Epithelial cell of esophagus (primary cell): ENCODE measurements at regions not wholly inside any gene's neighbourhood (a gene's known extent, or its start where the extent isn't known, plus 50 kb on each side); places are given as distances from the start of the nearest gene placed in this dataset.

ENCODE experiments used
- DNase-seq: peaks from one replicate; pipeline ENCODE4 v3.0.0; 2010; ENCODE audit warnings: low read depth
- H3K4me3 ChIP-seq: 2 replicates; pipeline ENCODE4 v1.5.1; 2011; ENCODE audit warnings: mild to moderate bottlenecking, low read length, control low read depth
- TF ChIP-seq, protein P1 (sequence below): IDR thresholded peaks from 2 replicates; pipeline ENCODE4 v1.5.1; 2011; ENCODE audit warnings: low read depth, mild to moderate bottlenecking, low read length, control low read depth, inconsistent platforms; ENCODE audit not compliant: insufficient read depth; ENCODE audit errors: missing control alignments

DNA sequence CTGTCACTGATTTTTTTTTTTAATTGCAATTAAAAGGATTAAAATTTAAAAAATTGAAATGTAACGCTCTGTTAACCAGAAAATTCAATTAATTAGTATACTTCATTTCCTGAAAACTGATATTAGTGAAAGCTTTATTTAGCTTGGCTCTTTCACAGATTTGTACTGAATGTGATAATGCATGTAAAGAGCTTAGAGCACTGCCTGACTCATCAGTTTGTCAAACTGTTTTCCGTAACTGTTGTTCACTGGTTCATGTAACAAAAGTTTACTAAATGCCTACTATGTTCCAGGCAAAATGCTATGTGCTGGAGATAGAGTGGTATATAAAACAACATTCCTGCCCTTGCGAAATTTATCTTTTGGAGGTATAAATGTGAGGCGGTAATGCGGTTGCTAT, 471.7 kb downstream of the SH2D1A start:
- H3K4me3 ChIP-seq, result no peak overlapping the region
- TF ChIP-seq, protein P1, sequence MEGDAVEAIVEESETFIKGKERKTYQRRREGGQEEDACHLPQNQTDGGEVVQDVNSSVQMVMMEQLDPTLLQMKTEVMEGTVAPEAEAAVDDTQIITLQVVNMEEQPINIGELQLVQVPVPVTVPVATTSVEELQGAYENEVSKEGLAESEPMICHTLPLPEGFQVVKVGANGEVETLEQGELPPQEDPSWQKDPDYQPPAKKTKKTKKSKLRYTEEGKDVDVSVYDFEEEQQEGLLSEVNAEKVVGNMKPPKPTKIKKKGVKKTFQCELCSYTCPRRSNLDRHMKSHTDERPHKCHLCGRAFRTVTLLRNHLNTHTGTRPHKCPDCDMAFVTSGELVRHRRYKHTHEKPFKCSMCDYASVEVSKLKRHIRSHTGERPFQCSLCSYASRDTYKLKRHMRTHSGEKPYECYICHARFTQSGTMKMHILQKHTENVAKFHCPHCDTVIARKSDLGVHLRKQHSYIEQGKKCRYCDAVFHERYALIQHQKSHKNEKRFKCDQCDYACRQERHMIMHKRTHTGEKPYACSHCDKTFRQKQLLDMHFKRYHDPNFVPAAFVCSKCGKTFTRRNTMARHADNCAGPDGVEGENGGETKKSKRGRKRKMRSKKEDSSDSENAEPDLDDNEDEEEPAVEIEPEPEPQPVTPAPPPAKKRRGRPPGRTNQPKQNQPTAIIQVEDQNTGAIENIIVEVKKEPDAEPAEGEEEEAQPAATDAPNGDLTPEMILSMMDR, result no peak
- DNase-seq, result peak; percentile 2

GRCh38 chrX:124818764-124819163, 472.4 kb downstream of the SH2D1A start:
- no peak for DNase-seq
- TF ChIP-seq, protein P1, result no peak
- no peak overlapping the region for H3K4me3 ChIP-seq

- DNase-seq, result no peak
- H3K4me3 ChIP-seq, result no peak overlapping the region
- TF ChIP-seq, protein P1, result no peak
Observed at GRCh38 chrX:124820738-124821137, 474.4 kb downstream of the SH2D1A start.

DNA sequence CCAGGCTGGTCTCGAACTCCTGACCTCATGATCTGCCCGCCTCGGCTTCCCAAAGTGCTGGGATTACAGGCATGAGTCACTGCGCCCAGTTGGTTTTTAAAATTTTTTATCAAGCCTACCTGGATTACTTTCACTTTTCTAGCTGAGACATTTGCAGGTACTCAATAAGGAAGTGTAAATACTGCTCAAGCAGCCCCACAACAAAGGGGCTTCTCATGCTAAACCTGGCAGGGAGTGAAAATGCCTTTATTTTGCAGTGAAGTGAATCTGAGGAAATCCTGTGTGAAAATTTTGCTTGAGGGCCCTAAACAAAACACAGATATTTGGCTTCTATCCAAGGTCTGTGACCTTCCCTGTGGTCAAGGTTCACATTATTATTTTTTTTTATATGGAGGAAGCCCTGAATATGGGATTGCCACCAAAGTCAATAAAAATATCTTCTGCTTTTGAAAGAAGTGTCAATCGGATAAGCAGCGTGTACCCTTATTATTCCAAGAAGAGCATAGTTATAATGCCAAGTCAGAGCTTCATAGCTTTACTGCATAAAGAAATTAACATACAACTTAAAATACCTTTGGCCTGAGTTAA, 481.0 kb downstream of the SH2D1A start:
- TF ChIP-seq, protein P1, result no peak
- H3K4me3 ChIP-seq, result no peak overlapping the region
- DNase-seq, result no peak

DNA sequence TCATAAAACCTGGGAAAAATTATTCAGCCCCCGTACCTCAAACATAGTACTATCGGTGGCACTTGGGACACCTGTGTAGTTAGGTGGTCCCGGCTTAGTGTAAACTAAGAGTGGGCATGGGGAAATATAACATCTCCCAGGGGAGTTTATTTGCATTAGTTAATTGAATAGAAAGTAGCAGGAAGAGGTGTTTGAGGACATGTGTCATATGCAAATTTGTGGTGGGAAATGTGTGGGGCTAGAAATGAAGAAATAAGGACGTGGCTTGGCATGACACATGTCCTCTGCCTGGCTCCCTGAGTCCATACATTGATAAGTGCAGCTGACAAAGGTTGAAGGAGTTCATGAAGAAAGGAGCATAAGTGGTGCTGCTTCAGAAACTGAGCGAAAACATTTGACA, 483.6 kb downstream of the SH2D1A start:
- no peak overlapping the region for H3K4me3 ChIP-seq
- peak; percentile 39 for DNase-seq
- TF ChIP-seq, protein P1, result no peak

DNA sequence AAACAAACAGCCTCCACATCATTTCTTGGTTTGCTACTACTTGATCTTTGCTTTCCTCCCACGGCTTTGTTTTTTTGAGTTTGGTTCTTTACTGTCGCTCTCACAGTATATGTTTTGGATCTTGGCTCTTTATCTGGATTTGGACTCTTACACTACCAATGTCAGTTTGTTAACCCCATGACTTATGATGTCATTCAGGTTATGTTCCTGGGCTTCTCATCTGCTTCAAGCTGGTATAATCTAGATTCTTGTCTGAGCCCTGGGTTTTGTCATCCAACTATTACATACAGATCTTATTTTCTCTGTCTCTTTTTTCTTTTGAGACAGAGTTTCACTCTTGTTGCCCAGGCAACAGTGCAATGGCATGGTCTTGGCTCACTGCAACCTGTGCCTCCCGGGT, 482.9 kb upstream of the TEX13C start:
- no peak overlapping the region for H3K4me3 ChIP-seq
- TF ChIP-seq, protein P1, result no peak
- DNase-seq, result no peak

- no peak for DNase-seq
- TF ChIP-seq, protein P1, result no peak
- no peak overlapping the region for H3K4me3 ChIP-seq
Observed at GRCh38 chrX:124842205-124842604, 477.5 kb upstream of the TEX13C start.
